ENCODE measurements at regions not wholly inside any gene's neighbourhood (a gene's known extent, or its start where the extent isn't known, plus 50 kb on each side); places are given as distances from the start of the nearest gene placed in this dataset.
"Not testable (repeated sequence)": the region's sequence is repeated elsewhere in the genome, so short reads cannot be mapped to it uniquely, and the experiment has no call there.

- H3K4me3 ChIP-seq (ENCODE audit: low read depth, low read length): no peak overlapping the region
- TF ChIP-seq CTCF (conservative IDR thresholded peaks at IDR 0.05; ENCODE audit: low read depth, low read length): no peak
- DNase-seq (ENCODE audit: low read depth): no peak
Measured at GRCh38 chr22:48628891-48629543, 1198.7 kb downstream of the BRD1 start.

- TF ChIP-seq CTCF (conservative IDR thresholded peaks at IDR 0.05; ENCODE audit: low read depth, low read length): no peak
- DNase-seq (ENCODE audit: low read depth): no peak
- H3K4me3 ChIP-seq (ENCODE audit: low read depth, low read length): no peak overlapping the region
Measured at GRCh38 chr22:48627966-48628365, 1199.7 kb downstream of the BRD1 start.

- no peak for TF ChIP-seq CTCF (conservative IDR thresholded peaks at IDR 0.05; ENCODE audit: low read depth, low read length)
- no peak overlapping the region for H3K4me3 ChIP-seq (ENCODE audit: low read depth, low read length)
- no peak for DNase-seq (ENCODE audit: low read depth)
Measured at GRCh38 chr22:48627203-48627602, 1200.5 kb downstream of the BRD1 start.

GRCh38 chr22:48624401-48624800 lies 1203.3 kb downstream of the BRD1 start:
- no peak for DNase-seq (ENCODE audit: low read depth)
- no peak overlapping the region for H3K4me3 ChIP-seq (ENCODE audit: low read depth, low read length)
- TF ChIP-seq CTCF (conservative IDR thresholded peaks at IDR 0.05; ENCODE audit: low read depth, low read length): no peak

GRCh38 chr22:48622891-48623545 lies 1204.7 kb downstream of the BRD1 start:
- no peak for DNase-seq (ENCODE audit: low read depth)
- no peak for TF ChIP-seq CTCF (conservative IDR thresholded peaks at IDR 0.05; ENCODE audit: low read depth, low read length)
- no peak overlapping the region for H3K4me3 ChIP-seq (ENCODE audit: low read depth, low read length)

GRCh38 chr22:48621085-48621484 lies 1206.6 kb downstream of the BRD1 start:
- TF ChIP-seq CTCF (conservative IDR thresholded peaks at IDR 0.05; ENCODE audit: low read depth, low read length): no peak
- no peak for DNase-seq (ENCODE audit: low read depth)
- no peak overlapping the region for H3K4me3 ChIP-seq (ENCODE audit: low read depth, low read length)

- not testable (repeated sequence) for H3K4me3 ChIP-seq (ENCODE audit: low read depth, low read length); DNase-seq (ENCODE audit: low read depth)
Measured at GRCh38 chr22:48620460-48620859, 1207.2 kb downstream of the BRD1 start.
